ENCODE measurements at regions not wholly inside any gene's neighbourhood (a gene's known extent, or its start where the extent isn't known, plus 50 kb on each side); places are given as distances from the start of the nearest gene placed in this dataset.

- Histone ChIP-seq H3K4me1 (peaks cover 0 to 5% (median 0%) of the 10 kb centered on the region in 4 donors), H3K9me3 (no peaks in the 10 kb centered on the region), H3K27me3 (no peaks in the 10 kb centered on the region), H3K4me3 (no peak overlapping the region), H3K27ac (no peak overlapping the region), H3K36me3 (no peaks in the 10 kb centered on the region)
- no peak for ATAC-seq (ENCODE audit: low FRiP score in 2 of 2)
- 61 to 67% methylated on average over 1 to 3 of the region's 3 CpGs for WGBS, 2 donors
- TF ChIP-seq CTCF (IDR thresholded peaks at IDR 0.05) (no peak), POLR2AphosphoS5 (IDR thresholded peaks at IDR 0.05) (no peak), EP300 (IDR thresholded peaks at IDR 0.05) (no peak), POLR2A (IDR thresholded peaks at IDR 0.05) (no peak)
- no peak for DNase-seq
Measured at GRCh38 chr20:17044891-17045290, 181.9 kb upstream of the PCSK2 start.

GRCh38 chr20:17059465-17059864 lies 167.4 kb upstream of the PCSK2 start:
- DNase-seq: peak in 1 of 2 donors; percentile 67
- ATAC-seq (ENCODE audit: low FRiP score in 2 of 2): no peak
- TF ChIP-seq POLR2A (IDR thresholded peaks at IDR 0.05) (no peak), EP300 (IDR thresholded peaks at IDR 0.05) (peak in 1 of 4 donors; percentile 52), POLR2AphosphoS5 (IDR thresholded peaks at IDR 0.05) (no peak)
- Histone ChIP-seq H3K36me3 (no peaks in the 10 kb centered on the region), H3K4me1 (no peaks in the 10 kb centered on the region), H3K9me3 (peaks cover 0 to 20% (median 11%) of the 10 kb centered on the region in 4 donors), H3K27ac (no peak overlapping the region), H3K27me3 (no peaks in the 10 kb centered on the region), H3K4me3 (no peak overlapping the region)
- 69 to 74% methylated on average over 7 of the region's 7 CpGs for WGBS, 2 donors

GRCh38 chr20:17061715-17062114 lies 165.1 kb upstream of the PCSK2 start:
- WGBS, 2 donors: 75 to 76% methylated on average over 2 of the region's 2 CpGs
- no peaks in the 10 kb centered on the region for H3K27me3 ChIP-seq
- ATAC-seq (ENCODE audit: low FRiP score in 2 of 2): no peak
- no peak for TF ChIP-seq POLR2A (IDR thresholded peaks at IDR 0.05)
- no peak for TF ChIP-seq POLR2AphosphoS5 (IDR thresholded peaks at IDR 0.05)
- TF ChIP-seq EP300 (IDR thresholded peaks at IDR 0.05): no peak
- TF ChIP-seq CTCF (IDR thresholded peaks at IDR 0.05): no peak
- H3K4me3 ChIP-seq: no peak overlapping the region
- DNase-seq: no peak
- H3K9me3 ChIP-seq: peaks cover 0 to 20% (median 11%) of the 10 kb centered on the region in 4 donors
- H3K4me1 ChIP-seq: no peaks in the 10 kb centered on the region
- H3K27ac ChIP-seq: no peak overlapping the region
- H3K36me3 ChIP-seq: no peaks in the 10 kb centered on the region

- no peak overlapping the region for H3K4me3 ChIP-seq
Measured at GRCh38 chr20:17062712-17063111, 164.1 kb upstream of the PCSK2 start.

GRCh38 chr20:17066902-17067301 lies 159.9 kb upstream of the PCSK2 start:
- DNase-seq (no peak), ATAC-seq (ENCODE audit: low FRiP score in 2 of 2) (no peak)
- 39 to 68% methylated on average over 3 of the region's 3 CpGs for WGBS, 2 donors
- Histone ChIP-seq H3K4me1 (no peaks in the 10 kb centered on the region), H3K36me3 (no peaks in the 10 kb centered on the region), H3K4me3 (no peak overlapping the region), H3K9me3 (no peaks in the 10 kb centered on the region), H3K27me3 (no peaks in the 10 kb centered on the region), H3K27ac (no peak overlapping the region)
- TF ChIP-seq EP300 (IDR thresholded peaks at IDR 0.05): no peak
- no peak for TF ChIP-seq POLR2A (IDR thresholded peaks at IDR 0.05)
- TF ChIP-seq CTCF (IDR thresholded peaks at IDR 0.05): no peak
- no peak for TF ChIP-seq POLR2AphosphoS5 (IDR thresholded peaks at IDR 0.05)

More at GRCh38 chr20:17062712-17063111, 164.1 kb upstream of the PCSK2 start:
- 78 to 84% methylated on average over 1 of the region's 1 CpG for WGBS, 2 donors
- no peaks in the 10 kb centered on the region for H3K4me1 ChIP-seq
- H3K36me3 ChIP-seq: no peaks in the 10 kb centered on the region
- no peak for TF ChIP-seq POLR2A (IDR thresholded peaks at IDR 0.05)
- no peak for TF ChIP-seq EP300 (IDR thresholded peaks at IDR 0.05)
- no peak for TF ChIP-seq POLR2AphosphoS5 (IDR thresholded peaks at IDR 0.05)
- TF ChIP-seq CTCF (IDR thresholded peaks at IDR 0.05): no peak
- DNase-seq (no peak), ATAC-seq (ENCODE audit: low FRiP score in 2 of 2) (no peak)
- H3K27me3 ChIP-seq: no peaks in the 10 kb centered on the region
- no peak overlapping the region for H3K27ac ChIP-seq
- peaks cover 0 to 11% (median 7%) of the 10 kb centered on the region in 4 donors for H3K9me3 ChIP-seq

Data from upper lobe of left lung (tissue), 6 donors.